ENCODE measurements at regions not wholly inside any gene's neighbourhood (a gene's known extent, or its start where the extent isn't known, plus 50 kb on each side); places are given as distances from the start of the nearest gene placed in this dataset.

- TF ChIP-seq EZH2 (IDR thresholded peaks at IDR 0.05; ENCODE audit: low read length): no peak
- TF ChIP-seq, protein P1, sequence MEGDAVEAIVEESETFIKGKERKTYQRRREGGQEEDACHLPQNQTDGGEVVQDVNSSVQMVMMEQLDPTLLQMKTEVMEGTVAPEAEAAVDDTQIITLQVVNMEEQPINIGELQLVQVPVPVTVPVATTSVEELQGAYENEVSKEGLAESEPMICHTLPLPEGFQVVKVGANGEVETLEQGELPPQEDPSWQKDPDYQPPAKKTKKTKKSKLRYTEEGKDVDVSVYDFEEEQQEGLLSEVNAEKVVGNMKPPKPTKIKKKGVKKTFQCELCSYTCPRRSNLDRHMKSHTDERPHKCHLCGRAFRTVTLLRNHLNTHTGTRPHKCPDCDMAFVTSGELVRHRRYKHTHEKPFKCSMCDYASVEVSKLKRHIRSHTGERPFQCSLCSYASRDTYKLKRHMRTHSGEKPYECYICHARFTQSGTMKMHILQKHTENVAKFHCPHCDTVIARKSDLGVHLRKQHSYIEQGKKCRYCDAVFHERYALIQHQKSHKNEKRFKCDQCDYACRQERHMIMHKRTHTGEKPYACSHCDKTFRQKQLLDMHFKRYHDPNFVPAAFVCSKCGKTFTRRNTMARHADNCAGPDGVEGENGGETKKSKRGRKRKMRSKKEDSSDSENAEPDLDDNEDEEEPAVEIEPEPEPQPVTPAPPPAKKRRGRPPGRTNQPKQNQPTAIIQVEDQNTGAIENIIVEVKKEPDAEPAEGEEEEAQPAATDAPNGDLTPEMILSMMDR (optimal IDR thresholded peaks at IDR 0.05 in 1 of 3, IDR thresholded peaks at IDR 0.05 in 1 of 3, conservative IDR thresholded peaks at IDR 0.05 in 1 of 3; ENCODE audit: extremely low read depth in 1 of 3, insufficient read depth in 2 of 3, low read length in 3 of 3): no peak
These were observed 239.1 kb upstream of the FGGY start for GRCh38 chr1:59057796-59058195.
